A673 (cell line): ENCODE measurements at regions not wholly inside any gene's neighbourhood (a gene's known extent, or its start where the extent isn't known, plus 50 kb on each side); places are given as distances from the start of the nearest gene placed in this dataset.

Experiments
- BruUV-seq: library from RNA; stranded (reverse); fragments of 400-500 nt; replicated peaks from 2 replicates; lab custom pipeline; 2021; lab: Mats Ljungman, UMichigan
- CTCF ChIA-PET: fragments of 300-600 bp; sonication (Branson Sonifier 250); formaldehyde crosslinking; loops from one replicate; lab custom pipeline; 2022; ENCODE audit warnings: antibody characterized with exemption; lab: Charles Lee
- POLR2A ChIA-PET: fragments of 300-600 bp; sonication (Branson Sonifier 250); formaldehyde crosslinking; loops from one replicate; lab custom pipeline; 2022; ENCODE audit warnings: antibody characterized with exemption; ENCODE audit not compliant: low non-redundant PET; lab: Charles Lee
- DNase-seq: peaks from one replicate; pipeline ENCODE4 v3.0.0-alpha.2; 2015; ENCODE audit warnings: low spot score
- H3K27ac ChIP-seq: fragments of 200-600 bp; sonication (generic); 2 replicates; pipeline ENCODE4 v1.5.1; 2016; ENCODE audit warnings: mixed run types, low read depth, mild to moderate bottlenecking, mixed read lengths, antibody characterized with exemption, low read length; ENCODE audit not compliant: poor library complexity, severe bottlenecking
- H3K27me3 ChIP-seq: fragments of 200-600 bp; sonication (generic); replicated peaks from 2 replicates; pipeline ENCODE4 v1.6.1; 2017; ENCODE audit warnings: mixed run types, low read depth, mild to moderate bottlenecking, mixed read lengths, antibody characterized with exemption, low read length; ENCODE audit not compliant: insufficient read depth, poor library complexity
- H3K36me3 ChIP-seq: fragments of 200-600 bp; sonication (generic); 2 replicates; pipeline ENCODE4 v1.6.1; 2016; ENCODE audit warnings: mixed run types, mild to moderate bottlenecking, mixed read lengths, antibody characterized with exemption, low read length; ENCODE audit not compliant: insufficient read depth, poor library complexity, severe bottlenecking
- H3K4me1 ChIP-seq: fragments of 200-600 bp; sonication (generic); 2 replicates; pipeline ENCODE4 v1.6.1; 2017; ENCODE audit warnings: mixed run types, mild to moderate bottlenecking, mixed read lengths, antibody characterized with exemption, low read length; ENCODE audit not compliant: insufficient read depth, poor library complexity, severe bottlenecking
- H3K4me3 ChIP-seq: fragments of 200-600 bp; sonication (generic); 2 replicates; pipeline ENCODE4 v1.5.1; 2016; ENCODE audit warnings: low read depth, mixed run types, mild to moderate bottlenecking, mixed read lengths, low read length; ENCODE audit not compliant: poor library complexity, severe bottlenecking
- H3K9me3 ChIP-seq: fragments of 200-600 bp; sonication (generic); 2 replicates; pipeline ENCODE4 v1.6.1; 2016; ENCODE audit warnings: mixed run types, low read depth, mild to moderate bottlenecking, mixed read lengths, antibody characterized with exemption, low read length; ENCODE audit not compliant: poor library complexity, severe bottlenecking
- EZH2 ChIP-seq: fragments of 200-600 bp; sonication (generic); IDR thresholded peaks from 2 replicates; pipeline ENCODE4 v1.6.1; 2017; ENCODE audit warnings: borderline replicate concordance, low read depth, mild to moderate bottlenecking, mixed read lengths, antibody characterized with exemption, low read length; ENCODE audit not compliant: poor library complexity, severe bottlenecking
- intact Hi-C: fragments of 100-400 bp; cut with micrococcal nuclease; formaldehyde crosslinking; loops from one replicate; pipeline ENCODE4 v1.10.0; 2022; ENCODE audit not compliant: unreplicated experiment
- TF ChIP-seq, protein P1 (sequence below): fragments of 300-800, 200-600 bp; sonication (generic); conservative IDR thresholded peaks from 2 replicates; pipeline ENCODE4 v1.5.1; 2017; ENCODE audit warnings: low read depth, mild to moderate bottlenecking, antibody characterized with exemption, low read length, moderate library complexity, mixed read lengths

GRCh38 chr6:113600551-113601339, 256.4 kb upstream of the MARCKS start:
- POLR2A ChIA-PET, result no interaction called here
- TF ChIP-seq, protein P1, sequence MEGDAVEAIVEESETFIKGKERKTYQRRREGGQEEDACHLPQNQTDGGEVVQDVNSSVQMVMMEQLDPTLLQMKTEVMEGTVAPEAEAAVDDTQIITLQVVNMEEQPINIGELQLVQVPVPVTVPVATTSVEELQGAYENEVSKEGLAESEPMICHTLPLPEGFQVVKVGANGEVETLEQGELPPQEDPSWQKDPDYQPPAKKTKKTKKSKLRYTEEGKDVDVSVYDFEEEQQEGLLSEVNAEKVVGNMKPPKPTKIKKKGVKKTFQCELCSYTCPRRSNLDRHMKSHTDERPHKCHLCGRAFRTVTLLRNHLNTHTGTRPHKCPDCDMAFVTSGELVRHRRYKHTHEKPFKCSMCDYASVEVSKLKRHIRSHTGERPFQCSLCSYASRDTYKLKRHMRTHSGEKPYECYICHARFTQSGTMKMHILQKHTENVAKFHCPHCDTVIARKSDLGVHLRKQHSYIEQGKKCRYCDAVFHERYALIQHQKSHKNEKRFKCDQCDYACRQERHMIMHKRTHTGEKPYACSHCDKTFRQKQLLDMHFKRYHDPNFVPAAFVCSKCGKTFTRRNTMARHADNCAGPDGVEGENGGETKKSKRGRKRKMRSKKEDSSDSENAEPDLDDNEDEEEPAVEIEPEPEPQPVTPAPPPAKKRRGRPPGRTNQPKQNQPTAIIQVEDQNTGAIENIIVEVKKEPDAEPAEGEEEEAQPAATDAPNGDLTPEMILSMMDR, result no peak
- TF ChIP-seq EZH2, result no peak
- intact Hi-C loops, result no loop called here
- H3K27ac ChIP-seq, result no peak overlapping the region
- CTCF ChIA-PET, result no interaction called here
- H3K4me3 ChIP-seq, result no peak overlapping the region
- H3K27me3 ChIP-seq, result no peaks in the 10 kb centered on the region
- no peaks in the 10 kb centered on the region for H3K9me3 ChIP-seq
- H3K36me3 ChIP-seq, result no peaks in the 10 kb centered on the region
- BruUV-seq, result no TSS peak
- DNase-seq, result no peak
- peaks cover 3% of the 10 kb centered on the region for H3K4me1 ChIP-seq

DNA sequence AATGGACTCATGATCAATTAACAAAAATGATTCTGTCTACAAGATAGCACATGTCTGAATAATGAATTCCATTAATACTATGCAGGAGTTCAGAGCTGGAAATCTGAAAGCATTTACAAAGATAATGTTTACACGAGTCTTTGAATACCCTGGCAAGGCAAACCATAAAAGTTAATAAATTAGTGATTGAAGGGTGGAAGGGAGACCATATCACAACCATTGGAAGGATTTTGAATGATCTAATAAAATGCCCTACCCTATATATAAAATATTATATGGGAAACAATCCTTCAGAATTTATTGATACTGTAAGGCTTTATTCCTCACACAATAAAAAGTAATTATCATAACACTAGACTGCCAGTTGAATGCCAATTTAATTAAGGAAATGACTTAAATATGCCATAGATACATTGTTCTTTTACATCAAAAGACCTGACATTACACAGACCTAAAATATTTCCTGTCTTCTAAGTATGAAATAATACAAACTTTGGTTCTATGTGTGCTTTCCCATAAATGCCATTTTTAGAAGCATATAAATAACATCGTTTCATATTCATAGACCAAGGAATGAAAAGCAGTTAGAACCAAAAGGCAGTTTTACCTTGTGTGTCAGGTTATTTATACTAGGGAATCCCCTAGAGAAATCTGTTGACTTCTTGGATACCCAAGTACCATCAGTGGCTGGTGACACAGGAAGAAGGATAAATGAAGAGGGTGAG, 249.2 kb upstream of the MARCKS start:
- TF ChIP-seq EZH2, result no peak
- TF ChIP-seq, protein P1, result no peak
- H3K4me3 ChIP-seq, result no peak overlapping the region
- POLR2A ChIA-PET, result no interaction called here
- CTCF ChIA-PET, result no interaction called here
- intact Hi-C loops, result no loop called here
- no peak overlapping the region for H3K27ac ChIP-seq
- H3K36me3 ChIP-seq, result no peaks in the 10 kb centered on the region
- no peak for DNase-seq
- no peaks in the 10 kb centered on the region for H3K9me3 ChIP-seq
- no TSS peak for BruUV-seq
- H3K4me1 ChIP-seq, result peaks cover 18% of the 10 kb centered on the region
- H3K27me3 ChIP-seq, result no peaks in the 10 kb centered on the region

DNA sequence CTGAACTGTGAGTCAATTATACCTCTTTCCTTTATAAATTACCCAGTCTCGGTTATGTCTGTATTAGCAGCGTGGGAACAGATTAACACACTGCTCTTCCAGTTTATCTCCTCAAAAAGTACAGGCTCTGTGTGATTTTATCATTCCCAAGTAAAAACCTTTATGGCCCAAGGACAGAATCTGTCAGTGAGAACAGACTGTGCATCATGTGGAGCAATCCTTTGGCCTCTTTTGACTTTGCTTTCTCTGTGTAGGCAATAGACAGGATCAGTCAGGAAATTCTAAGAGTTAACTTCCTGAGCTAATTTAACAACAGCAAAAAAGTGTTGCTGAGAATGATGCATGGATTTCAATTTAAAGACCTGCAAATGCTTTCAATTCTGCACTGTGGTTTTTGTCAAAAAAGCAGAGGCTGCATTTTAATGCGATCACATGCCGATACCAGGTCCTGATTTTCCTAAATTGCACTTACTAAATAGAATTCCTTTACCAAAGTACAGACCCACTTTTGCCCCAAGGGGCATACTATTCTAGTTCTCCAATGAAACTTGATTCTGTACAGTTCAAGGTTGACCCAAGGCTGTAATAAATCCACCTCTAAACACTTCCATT, 246.7 kb upstream of the MARCKS start:
- intact Hi-C loops, result no loop called here
- H3K36me3 ChIP-seq, result no peaks in the 10 kb centered on the region
- H3K9me3 ChIP-seq, result no peaks in the 10 kb centered on the region
- no peaks in the 10 kb centered on the region for H3K27me3 ChIP-seq
- ChIA-PET CTCF (no interaction called here), POLR2A (no interaction called here)
- peaks cover 18% of the 10 kb centered on the region for H3K4me1 ChIP-seq
- peak; percentile 54 for DNase-seq
- TF ChIP-seq, protein P1, result no peak
- no peak for TF ChIP-seq EZH2
- BruUV-seq, result no TSS peak
- no peak overlapping the region for H3K4me3 ChIP-seq
- H3K27ac ChIP-seq, result peak overlapping the region; percentile 28
